OCI-M1 (cell line): ENCODE measurements at regions not wholly inside any gene's neighbourhood (a gene's known extent, or its start where the extent isn't known, plus 50 kb on each side); places are given as distances from the start of the nearest gene placed in this dataset.
"Not testable (repeated sequence)": the region's sequence is repeated elsewhere in the genome, so short reads cannot be mapped to it uniquely, and the experiment has no call there.

Experiments
- DNase-seq: peaks from one replicate; lab custom pipeline; 2025; lab: John Stamatoyannopoulos, UW

- DNase-seq = not testable (repeated sequence)
Measured at GRCh38 chr9:65395789-65396188, 110.8 kb upstream of the FOXD4L5 start.

GRCh38 chr9:65395121-65395520 is 110.1 kb upstream of the FOXD4L5 start:
- DNase-seq = not testable (repeated sequence)

- not testable (repeated sequence) for DNase-seq
Measured at GRCh38 chr9:65393111-65393810, 108.3 kb upstream of the FOXD4L5 start.

GRCh38 chr9:65392611-65393010 is 107.6 kb upstream of the FOXD4L5 start:
- not testable (repeated sequence) for DNase-seq

GRCh38 chr9:65389710-65390109 is 104.7 kb upstream of the FOXD4L5 start:
- DNase-seq = not testable (repeated sequence)

- DNase-seq = not testable (repeated sequence)
Measured at GRCh38 chr9:65389216-65389615, 104.2 kb upstream of the FOXD4L5 start.

GRCh38 chr9:65386699-65387098 is 101.7 kb upstream of the FOXD4L5 start:
- not testable (repeated sequence) for DNase-seq

GRCh38 chr9:65386191-65386590 is 101.2 kb upstream of the FOXD4L5 start:
- DNase-seq = not testable (repeated sequence)

- not testable (repeated sequence) for DNase-seq
Measured at GRCh38 chr9:65385655-65386024, 100.6 kb upstream of the FOXD4L5 start.

GRCh38 chr9:65384759-65385654 is 100.0 kb upstream of the FOXD4L5 start:
- not testable (repeated sequence) for DNase-seq

GRCh38 chr9:65384066-65384465 is 99.1 kb upstream of the FOXD4L5 start:
- not testable (repeated sequence) for DNase-seq

- DNase-seq = not testable (repeated sequence)
Measured at GRCh38 chr9:65383646-65384045, 98.6 kb upstream of the FOXD4L5 start.

GRCh38 chr9:65382701-65383318 is 97.8 kb upstream of the FOXD4L5 start:
- DNase-seq = not testable (repeated sequence)
